NCI-H2196 (cell line): ENCODE measurements at regions not wholly inside any gene's neighbourhood (a gene's known extent, or its start where the extent isn't known, plus 50 kb on each side); places are given as distances from the start of the nearest gene placed in this dataset.

ENCODE experiments used
- DNase-seq: peaks from one replicate; lab custom pipeline; 2025; ENCODE audit not compliant: unreplicated experiment; lab: John Stamatoyannopoulos, UW

GRCh38 chr5:161134956-161135355 is 282.9 kb upstream of the ATP10B start:
- no peak for DNase-seq

DNA sequence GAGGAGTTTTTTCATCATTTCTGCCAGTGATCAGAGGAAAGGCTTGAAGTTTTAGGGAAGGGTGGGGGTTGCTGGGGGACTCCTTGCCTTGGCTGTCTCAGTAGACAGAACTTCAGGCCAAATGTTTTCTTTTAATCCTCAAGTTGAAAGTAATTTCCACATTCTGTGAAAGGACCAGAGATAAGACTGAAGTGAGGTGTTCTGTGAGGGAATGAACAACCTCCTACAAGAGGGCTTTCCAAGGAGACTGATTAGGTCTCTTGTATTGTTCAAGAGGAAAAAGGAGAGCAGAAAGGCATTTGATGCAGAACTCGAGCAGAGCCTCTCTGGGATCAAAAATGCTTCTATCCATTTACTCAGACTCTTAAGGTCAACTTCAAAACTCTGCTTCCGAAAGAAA is 282.1 kb upstream of the ATP10B start:
- no peak for DNase-seq

DNA sequence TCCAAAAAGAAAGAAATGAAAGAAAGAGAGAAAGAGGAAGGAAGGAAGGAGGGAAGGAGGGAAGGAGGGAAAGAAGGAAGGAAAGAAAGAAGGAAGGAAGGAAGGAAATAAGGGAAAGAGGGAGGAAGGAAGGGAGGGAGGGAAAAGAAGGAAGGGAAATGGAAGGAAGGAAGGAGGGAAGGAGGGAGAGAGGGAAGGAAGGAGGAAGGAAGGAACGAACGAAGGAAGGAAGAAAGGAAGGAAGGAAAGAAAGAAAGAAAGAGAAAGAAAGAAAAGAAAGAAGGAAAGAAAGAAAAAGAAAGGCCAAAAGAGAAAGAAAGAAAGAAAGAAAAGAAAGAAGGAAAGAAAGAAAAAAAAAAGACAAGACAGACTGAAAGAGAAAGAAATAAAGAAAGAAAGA is 263.9 kb upstream of the ATP10B start:
- DNase-seq, result no peak

DNA sequence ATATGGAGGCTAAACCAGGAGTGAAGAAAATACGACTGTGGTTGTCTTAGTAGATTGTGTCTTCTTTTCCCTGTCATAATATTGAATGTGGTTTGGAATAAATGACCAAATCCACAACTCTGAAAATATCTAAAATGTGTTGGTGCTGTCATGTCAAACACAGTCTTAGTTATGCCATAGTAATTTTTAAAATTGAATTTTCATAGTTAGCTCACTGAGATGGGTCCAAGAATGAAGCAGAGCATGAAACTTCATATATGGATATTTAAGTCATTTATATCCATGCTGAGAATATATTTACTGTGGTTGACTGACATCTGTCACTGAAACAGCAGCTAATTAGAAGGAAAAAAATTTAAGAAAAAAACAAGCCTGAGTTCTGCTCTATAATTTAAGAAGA is 260.4 kb upstream of the ATP10B start:
- DNase-seq, result no peak

DNA sequence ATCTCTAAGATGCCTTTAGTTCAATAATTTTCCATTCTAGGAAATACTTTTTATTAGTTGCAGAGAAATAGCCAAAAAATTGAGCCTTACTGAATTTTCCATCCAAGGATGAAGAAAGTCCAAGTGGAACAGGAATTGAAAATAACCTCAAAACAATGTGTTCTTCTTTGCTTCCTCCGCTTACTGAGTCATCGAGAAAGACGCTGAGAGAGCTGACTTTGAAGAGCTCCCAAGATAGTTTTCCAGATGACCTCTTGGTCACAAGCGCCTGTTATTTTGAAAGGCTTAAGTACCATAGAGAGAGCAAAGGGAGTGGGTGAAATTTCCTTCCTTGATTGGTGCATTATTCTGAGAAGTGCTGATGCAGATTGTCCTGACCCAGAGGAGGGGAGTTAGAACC is 253.5 kb upstream of the ATP10B start:
- DNase-seq, result no peak

- no peak for DNase-seq
Measured at GRCh38 chr5:161098516-161098915, 246.5 kb upstream of the ATP10B start.

GRCh38 chr5:161096581-161096980 is 244.6 kb upstream of the ATP10B start:
- DNase-seq, result no peak

- DNase-seq, result no peak
Measured at GRCh38 chr5:161095953-161096352, 243.9 kb upstream of the ATP10B start.

DNA sequence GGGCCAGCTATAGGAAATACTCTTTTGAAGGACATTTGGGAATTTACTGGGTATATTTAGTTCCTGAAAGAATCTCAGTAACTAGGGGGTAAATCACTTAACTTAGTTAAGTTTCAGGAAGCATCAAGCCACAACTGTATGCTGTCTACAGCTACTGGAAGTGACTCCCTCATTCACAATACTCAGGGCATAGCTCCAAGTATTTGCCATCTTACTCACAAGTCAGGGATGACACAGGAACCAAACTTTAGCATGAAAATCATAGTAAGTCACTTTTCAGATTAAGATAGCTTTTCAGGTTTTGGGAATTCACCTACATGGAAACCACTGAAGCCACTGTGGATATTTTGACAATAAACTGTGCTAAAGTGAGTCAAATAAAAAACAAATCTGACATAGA is 242.4 kb upstream of the ATP10B start:
- no peak for DNase-seq

- DNase-seq, result no peak
Measured at GRCh38 chr5:161093100-161093499, 241.1 kb upstream of the ATP10B start.

GRCh38 chr5:161089569-161089968 is 237.6 kb upstream of the ATP10B start:
- DNase-seq, result no peak

DNA sequence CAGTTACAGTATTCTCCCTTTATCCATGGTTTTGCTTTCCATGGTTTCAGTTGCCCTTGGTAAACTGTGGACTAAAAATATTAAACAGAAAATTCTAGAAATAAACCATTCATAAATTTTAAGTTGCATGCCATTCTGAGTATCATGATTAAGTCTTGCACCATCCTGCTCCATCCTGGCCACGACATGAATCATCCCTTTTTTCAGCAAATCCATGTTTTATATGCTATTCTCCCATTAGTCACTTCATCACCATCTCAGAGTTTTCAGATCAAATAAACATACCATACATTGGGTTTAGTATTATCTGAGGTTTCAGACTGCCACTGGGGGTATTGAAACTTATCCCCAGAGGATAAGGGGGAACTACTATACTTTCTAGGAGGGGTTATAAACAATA is 234.4 kb upstream of the ATP10B start:
- DNase-seq, result no peak

- DNase-seq, result no peak
Measured at GRCh38 chr5:161085056-161085455, 233.0 kb upstream of the ATP10B start.

DNA sequence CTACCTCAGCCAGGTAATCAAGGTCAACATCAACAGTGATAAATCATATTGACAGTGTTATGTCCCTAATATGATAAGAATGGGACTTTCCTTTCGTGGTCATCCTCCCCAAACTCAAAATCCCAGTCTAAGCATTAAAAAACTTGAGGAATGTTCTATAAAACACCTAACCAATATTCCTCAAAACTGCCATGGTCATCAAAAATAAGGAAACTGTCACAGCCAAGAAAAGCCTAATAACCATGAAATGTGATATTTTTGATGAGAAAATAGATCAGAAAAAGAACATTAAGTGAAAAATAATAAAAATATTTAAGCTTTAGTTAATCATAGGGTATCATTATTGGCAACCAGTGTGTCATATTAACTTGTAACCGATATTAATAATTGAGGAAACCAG is 232.1 kb upstream of the ATP10B start:
- DNase-seq, result no peak

GRCh38 chr5:161078793-161079192 is 226.8 kb upstream of the ATP10B start:
- no peak for DNase-seq

DNA sequence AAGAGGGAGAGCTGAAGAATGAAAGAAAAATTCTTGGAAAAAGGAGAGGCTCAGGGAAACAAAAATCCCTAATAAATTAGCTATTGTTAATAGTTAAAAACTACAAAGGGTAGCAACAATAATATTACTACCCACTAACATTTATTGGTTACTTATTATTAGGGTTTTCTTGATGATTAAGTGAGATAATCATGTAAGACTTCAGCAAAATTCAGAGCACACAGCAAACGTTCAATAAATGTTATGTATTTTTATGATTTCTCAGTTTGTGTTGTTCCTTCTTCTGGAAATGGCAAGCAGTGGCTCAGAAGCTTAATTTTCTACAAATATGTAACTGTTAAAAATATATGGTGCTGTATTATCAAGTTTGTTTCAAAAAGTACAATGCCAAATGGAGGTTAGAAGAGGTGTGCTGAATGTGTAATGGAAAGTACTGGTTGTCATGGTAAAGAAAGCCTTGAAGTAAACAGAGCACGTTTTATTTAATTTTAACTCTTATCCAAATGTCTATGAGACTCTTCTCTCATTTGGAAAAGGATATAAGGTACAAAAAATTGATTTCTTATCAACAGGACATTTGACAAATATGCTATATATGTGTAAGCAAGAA is 226.0 kb upstream of the ATP10B start:
- no peak for DNase-seq

- DNase-seq, result no peak
Measured at GRCh38 chr5:161077496-161077895, 225.5 kb upstream of the ATP10B start.

DNA sequence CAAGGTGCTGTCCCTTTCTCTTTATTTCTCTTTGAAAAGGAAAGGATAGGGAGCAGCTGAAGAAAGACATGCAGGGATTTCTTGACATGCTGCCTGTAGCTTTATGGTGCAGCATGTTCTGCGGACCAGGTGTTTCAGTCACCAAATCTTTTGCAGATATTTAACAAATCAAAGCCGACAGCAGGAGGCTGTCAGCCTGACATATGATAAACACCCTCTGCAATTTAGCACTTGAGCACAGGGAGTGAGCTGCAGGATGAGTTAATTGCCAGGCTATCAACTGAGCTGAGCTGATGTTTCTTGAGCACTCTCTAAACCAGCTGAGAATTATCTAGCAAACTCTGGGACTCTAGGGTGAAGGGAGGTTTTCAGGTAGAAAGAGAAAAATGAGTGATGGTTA is 212.8 kb upstream of the ATP10B start:
- no peak for DNase-seq

- no peak for DNase-seq
Measured at GRCh38 chr5:161064297-161064696, 212.3 kb upstream of the ATP10B start.

DNA sequence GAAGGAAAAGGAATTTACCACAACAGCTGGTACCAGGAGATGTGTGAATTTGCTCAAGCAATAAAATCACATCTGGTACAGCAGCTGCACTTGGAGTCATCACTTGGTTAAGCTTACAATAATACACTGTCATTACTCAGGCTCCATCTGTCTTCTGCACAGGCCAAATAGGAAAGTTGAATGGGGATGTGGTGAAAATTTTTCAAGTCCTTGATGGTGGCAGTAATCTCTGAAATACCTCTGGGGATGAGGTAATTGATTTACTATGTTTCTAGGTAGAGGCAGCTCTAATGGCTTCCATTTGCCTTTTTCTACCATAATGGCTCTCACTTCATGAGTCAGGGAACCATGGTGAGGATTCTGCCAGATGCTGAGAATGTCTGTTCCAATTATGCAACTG is 206.8 kb upstream of the ATP10B start:
- no peak for DNase-seq

DNA sequence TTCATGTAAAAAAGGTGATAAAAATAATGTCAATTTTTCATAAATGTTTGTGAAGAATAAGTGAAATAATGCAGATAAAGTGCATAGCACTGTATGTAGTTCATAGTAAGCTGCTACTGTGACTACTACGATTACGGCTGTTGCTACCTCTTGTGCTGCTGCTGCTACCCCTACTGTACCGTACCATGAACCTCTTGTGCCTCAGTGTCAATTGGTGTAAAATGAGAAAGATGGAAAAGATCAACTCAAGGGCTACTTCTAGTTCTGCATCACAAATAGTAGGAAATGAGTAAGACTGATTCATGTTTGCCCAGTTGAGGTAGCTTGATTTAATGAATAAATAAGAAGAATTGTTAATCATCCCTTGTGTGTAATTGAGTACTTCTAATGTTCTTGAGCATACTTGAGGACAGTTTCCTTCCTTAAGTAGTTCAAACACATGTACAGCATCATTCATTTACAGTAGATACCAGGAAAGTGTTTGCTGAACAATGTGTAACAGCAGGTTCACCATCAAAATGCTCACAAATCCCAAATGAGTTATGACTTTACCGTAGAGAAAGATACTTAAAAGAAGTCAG is 200.0 kb upstream of the ATP10B start:
- DNase-seq, result no peak

DNA sequence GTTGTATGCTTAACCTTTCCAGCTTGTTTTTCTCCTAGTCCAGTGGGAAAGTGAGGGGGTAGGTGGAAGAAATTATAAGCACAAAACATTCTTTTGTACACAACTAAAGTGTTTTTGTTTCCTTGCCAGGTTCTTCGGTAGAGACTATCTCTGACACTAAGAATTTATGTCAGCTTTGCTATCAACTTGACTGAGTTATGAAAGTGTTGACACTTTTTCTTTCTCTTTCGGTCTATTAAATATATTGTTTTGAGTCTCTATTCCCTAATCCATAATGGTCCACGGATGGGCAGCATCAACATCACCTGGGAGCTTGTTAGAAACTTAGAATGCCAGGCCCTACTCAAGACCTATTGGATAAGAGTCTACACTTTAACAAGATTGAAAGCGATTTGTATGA is 195.0 kb upstream of the ATP10B start:
- DNase-seq, result no peak

DNA sequence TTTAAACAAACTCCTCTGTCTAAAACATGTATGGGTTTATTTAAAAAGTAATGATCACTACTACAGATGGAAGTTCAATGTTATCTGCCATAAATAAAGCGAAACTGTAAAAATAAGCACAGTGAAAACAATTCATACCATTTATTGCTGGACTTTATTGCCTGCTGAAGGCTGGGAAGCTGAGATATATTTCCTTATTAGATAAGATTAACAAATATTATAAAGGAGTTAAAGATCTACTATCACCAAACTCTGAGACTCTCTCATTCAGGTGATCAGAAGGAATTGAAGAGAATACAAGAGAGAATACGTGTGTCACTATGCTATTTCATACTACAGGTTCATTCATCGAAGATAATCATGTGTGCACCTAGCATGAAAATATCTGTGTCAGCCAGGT is 190.9 kb upstream of the ATP10B start:
- no peak for DNase-seq
